GM12891 (cell line): ENCODE measurements at regions not wholly inside any gene's neighbourhood (a gene's known extent, or its start where the extent isn't known, plus 50 kb on each side); places are given as distances from the start of the nearest gene placed in this dataset.

Source experiments
- DNase-seq: peaks from one replicate; pipeline ENCODE4 v3.0.0; 2011; ENCODE audit warnings: low spot score; ENCODE audit not compliant: insufficient read length
- FAIRE-seq: peaks from 2 replicates; lab custom pipeline; 2011; peaks lifted over from hg19 to GRCh38; lab: Jason Lieb, UNC
- PAX5 ChIP-seq: IDR thresholded peaks from 2 replicates; pipeline ENCODE4 v1.6.1; 2011; ENCODE audit warnings: low read length, moderate library complexity, mild to moderate bottlenecking; ENCODE audit not compliant: insufficient read depth, severe bottlenecking
- POLR2A ChIP-seq: IDR thresholded peaks from 2 replicates; pipeline ENCODE4 v1.6.1; 2011; ENCODE audit warnings: low read depth, low read length, control low read depth
- POLR2AphosphoS5 ChIP-seq: IDR thresholded peaks from 2 replicates; pipeline ENCODE4 v1.6.1; 2011; ENCODE audit warnings: low read depth, low read length, control low read depth
- POU2F2 ChIP-seq: IDR thresholded peaks from 2 replicates; pipeline ENCODE4 v1.6.1; 2011; ENCODE audit warnings: low read depth, mild to moderate bottlenecking, control low read depth, low read length, moderate library complexity
- SPI1 ChIP-seq: IDR thresholded peaks from 2 replicates; pipeline ENCODE4 v1.6.1; 2011; ENCODE audit warnings: low read depth, low read length, control low read depth
- TAF1 ChIP-seq: IDR thresholded peaks from 2 replicates; pipeline ENCODE4 v1.6.1; 2011; ENCODE audit warnings: low read depth, low read length, control low read depth

- no peak for FAIRE-seq
- DNase-seq, result no peak
- TF ChIP-seq SPI1, result no peak
- no peak for TF ChIP-seq TAF1
- TF ChIP-seq PAX5, result no peak
- no peak for TF ChIP-seq POU2F2
- no peak for TF ChIP-seq POLR2AphosphoS5
- no peak for TF ChIP-seq POLR2A
Measured at GRCh38 chr6:74066168-74066871, 370.3 kb downstream of the CD109 start.

GRCh38 chr6:74065705-74066104, 369.7 kb downstream of the CD109 start:
- FAIRE-seq (no peak), DNase-seq (no peak)
- TF ChIP-seq POU2F2, result no peak
- no peak for TF ChIP-seq POLR2A
- no peak for TF ChIP-seq SPI1
- TF ChIP-seq PAX5, result no peak
- no peak for TF ChIP-seq TAF1
- TF ChIP-seq POLR2AphosphoS5, result no peak

DNA sequence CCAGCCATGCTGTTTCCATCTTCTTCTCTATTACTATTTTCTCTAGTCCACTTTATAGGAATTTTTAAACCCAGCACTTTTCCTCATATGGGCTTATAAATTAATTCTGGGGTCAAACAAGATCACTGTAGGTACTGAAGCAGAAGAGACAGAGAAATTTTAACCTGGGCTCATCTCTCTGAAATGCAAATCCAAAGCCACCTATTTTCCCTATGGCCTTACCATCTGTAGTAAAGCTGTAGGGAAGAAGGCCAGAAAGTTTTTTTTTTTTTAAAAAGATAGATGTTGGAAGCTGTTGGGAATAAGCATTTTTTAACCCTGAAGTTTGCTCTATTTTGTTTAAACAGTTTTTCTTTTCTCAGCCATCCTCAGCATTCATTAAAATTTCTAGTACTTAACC, 367.4 kb downstream of the CD109 start:
- DNase-seq, result no peak
- TF ChIP-seq TAF1 (no peak), SPI1 (no peak), POLR2A (no peak), POLR2AphosphoS5 (no peak), POU2F2 (no peak)

GRCh38 chr6:74061201-74061600, 365.2 kb downstream of the CD109 start:
- TF ChIP-seq POLR2AphosphoS5 (no peak), POLR2A (no peak), PAX5 (no peak), SPI1 (no peak), TAF1 (no peak), POU2F2 (no peak)
- no peak for DNase-seq
- FAIRE-seq, result no peak

More for the DNA sequence above, 367.4 kb downstream of the CD109 start:
- FAIRE-seq, result no peak

DNA sequence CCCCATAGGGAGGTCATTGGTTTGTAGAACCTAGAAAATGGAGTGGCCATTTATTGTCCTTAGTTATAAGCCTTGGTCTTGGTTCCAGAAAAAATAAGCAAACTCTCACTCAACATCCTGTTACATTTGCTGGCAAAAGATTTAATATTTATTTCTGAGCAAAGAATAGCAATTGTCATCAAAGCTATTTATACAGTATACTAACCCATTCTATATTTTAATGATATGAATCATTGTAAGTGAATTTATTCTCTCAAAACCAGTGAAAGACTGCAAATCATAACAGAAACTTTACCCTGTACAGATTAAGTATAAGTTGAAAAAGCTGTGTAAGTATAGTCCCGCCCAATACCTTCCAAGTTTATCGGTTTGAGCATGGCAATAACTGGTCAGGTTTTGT, 364.4 kb downstream of the CD109 start:
- TF ChIP-seq POLR2AphosphoS5, result no peak
- no peak for TF ChIP-seq SPI1
- TF ChIP-seq PAX5, result no peak
- no peak for TF ChIP-seq POLR2A
- no peak for TF ChIP-seq POU2F2
- TF ChIP-seq TAF1, result no peak
- no peak for DNase-seq
- FAIRE-seq, result no peak

DNA sequence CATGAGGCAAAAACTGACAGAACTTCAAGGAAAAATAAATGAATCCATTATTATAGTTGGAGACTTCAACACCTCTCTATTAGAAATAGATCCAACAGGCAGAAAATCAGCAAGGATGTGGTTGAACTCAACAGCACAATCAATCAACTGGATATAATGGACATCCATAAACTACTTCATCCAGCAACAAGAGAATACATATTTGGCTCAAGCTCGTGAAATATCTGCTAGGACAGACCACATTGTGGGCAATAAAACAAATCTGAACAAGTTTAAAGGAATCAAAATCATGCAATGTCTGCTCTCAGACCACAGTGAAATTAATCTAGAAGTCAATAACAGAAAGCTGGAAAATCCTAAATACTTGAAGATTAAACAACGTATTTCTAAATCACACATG, 362.6 kb downstream of the CD109 start:
- FAIRE-seq, result no peak
- TF ChIP-seq SPI1 (no peak), POLR2A (no peak), POU2F2 (no peak), POLR2AphosphoS5 (no peak), TAF1 (no peak), PAX5 (no peak)
- DNase-seq, result no peak

DNA sequence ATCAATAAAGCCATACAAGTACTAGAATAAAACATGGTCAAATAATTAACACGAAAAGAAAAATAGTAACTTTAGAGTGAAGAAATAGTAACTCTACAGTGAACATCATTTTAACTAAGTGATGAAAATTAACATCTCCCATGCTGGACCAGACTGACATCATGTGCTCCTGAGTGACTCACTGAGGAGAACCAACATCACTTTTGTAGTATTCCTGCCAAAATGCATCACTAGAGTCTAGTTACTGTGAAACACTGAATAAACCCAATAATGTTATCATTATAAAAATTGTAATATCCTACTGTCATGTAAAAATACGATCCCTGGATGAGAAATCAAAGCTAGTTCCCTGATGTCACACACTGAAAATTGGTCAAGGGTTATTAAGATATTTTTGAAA, 361.3 kb downstream of the CD109 start:
- no peak for FAIRE-seq
- no peak for TF ChIP-seq TAF1
- no peak for TF ChIP-seq POLR2A
- no peak for TF ChIP-seq SPI1
- TF ChIP-seq PAX5, result no peak
- TF ChIP-seq POLR2AphosphoS5, result no peak
- no peak for TF ChIP-seq POU2F2
- no peak for DNase-seq

GRCh38 chr6:74054190-74054589, 358.2 kb downstream of the CD109 start:
- FAIRE-seq (no peak), DNase-seq (no peak)
- TF ChIP-seq TAF1 (no peak), POLR2AphosphoS5 (no peak)

DNA sequence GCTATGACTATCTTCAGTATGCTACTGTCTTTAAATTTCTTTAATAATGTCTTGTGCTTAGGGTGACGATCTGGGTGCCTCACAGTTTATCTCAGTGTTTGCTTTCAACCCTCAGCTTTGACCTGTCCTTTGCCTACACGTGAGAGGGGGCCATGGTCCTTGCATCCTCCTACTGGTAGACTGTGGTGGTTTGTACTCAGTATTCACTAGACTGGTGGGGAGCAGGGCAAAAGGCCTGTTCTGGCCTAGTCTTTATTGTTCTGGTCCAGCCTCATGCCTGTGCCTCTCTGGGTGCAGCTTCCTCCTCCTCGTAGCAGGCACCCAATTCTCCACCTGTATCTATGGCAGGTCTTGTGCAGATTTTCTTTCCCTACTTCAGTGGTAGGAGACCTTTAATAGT, 354.9 kb downstream of the CD109 start:
- DNase-seq, result no peak
- no peak for FAIRE-seq
- TF ChIP-seq POLR2AphosphoS5 (no peak), SPI1 (no peak), POLR2A (no peak), PAX5 (no peak), POU2F2 (no peak), TAF1 (no peak)

DNA sequence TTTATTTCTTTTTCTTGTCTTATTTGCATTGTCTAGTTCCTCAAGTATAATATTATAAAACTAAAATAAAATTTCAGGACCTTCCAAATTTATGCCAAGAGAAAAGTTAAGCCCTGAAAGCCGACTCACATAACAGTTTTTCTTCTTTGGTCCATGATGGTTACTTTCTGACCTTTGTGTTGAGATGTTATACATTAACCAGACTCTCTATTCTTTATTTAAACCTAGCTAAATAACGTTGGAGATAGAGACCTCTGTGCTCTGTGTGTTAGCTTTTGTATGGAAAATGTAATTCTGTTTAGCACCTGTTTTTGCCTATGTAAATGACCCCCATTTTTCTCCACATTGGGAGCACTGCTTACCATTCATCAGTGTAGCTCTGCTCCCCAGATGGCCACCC, 352.4 kb downstream of the CD109 start:
- TF ChIP-seq POLR2AphosphoS5 (no peak), POLR2A (no peak), PAX5 (no peak), SPI1 (no peak), TAF1 (no peak), POU2F2 (no peak)
- FAIRE-seq, result no peak
- no peak for DNase-seq
